HG03039 (cell line): ENCODE measurements at regions not wholly inside any gene's neighbourhood (a gene's known extent, or its start where the extent isn't known, plus 50 kb on each side); places are given as distances from the start of the nearest gene placed in this dataset.
A peak's percentile ranks its signal among the peaks of the same experiment; 100 is the strongest.
"Not testable (repeated sequence)": the region's sequence is repeated elsewhere in the genome, so short reads cannot be mapped to it uniquely, and the experiment has no call there.

Experiments
- ATAC-seq: cut with Tn5 transposase; IDR thresholded peaks from one replicate; pipeline ENCODE4 v1.9.1; 2021; ENCODE audit warnings: mild to moderate bottlenecking, moderate library complexity; ENCODE audit not compliant: unreplicated experiment

- no peak for ATAC-seq
Measured at GRCh38 chr14:46444666-46445065, 206.9 kb downstream of the RPL10L start.

DNA sequence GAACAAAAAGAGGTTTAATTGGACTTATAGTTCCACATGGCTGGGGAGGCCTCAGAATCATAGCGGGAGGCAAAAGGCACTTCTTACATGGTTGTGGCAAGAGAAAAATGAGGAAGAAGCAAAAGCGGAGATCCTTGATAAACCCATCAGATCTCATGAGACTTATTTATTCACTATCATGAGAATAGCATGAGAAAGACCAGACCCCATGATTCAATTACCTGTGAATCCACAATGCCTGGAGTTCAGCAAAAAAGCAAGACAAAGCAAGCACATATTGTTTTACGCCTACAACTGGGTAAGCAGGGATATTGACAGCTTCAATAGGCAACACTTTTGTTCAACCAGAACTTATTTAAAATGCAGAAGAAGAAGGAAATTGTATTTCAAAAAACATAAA is 218.2 kb downstream of the RPL10L start:
- ATAC-seq, result no peak

- ATAC-seq, result no peak
Measured at GRCh38 chr14:46432516-46432915, 219.1 kb downstream of the RPL10L start.

DNA sequence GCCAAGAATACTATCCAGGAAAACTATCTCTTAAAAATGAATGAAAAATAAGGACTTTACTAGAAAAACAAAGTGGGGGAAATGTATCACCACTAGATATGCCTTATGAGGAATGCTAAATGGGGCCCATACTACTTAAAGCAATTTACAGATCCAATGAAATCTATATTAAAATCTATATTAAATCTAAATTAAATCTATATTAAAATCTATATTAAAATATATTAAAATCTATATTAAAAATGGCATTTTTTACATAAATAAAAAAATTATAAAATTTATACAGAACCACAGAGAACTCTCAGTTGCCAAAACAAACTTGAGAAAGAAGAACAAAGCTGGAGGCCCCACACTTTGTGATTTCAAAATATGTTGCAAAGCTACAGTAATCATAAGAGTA is 234.5 kb downstream of the RPL10L start:
- ATAC-seq, result no peak

- ATAC-seq, result no peak
Measured at GRCh38 chr14:46404865-46405811, 246.4 kb downstream of the RPL10L start.

- not testable (repeated sequence) for ATAC-seq
Measured at GRCh38 chr14:46402001-46402690, 249.4 kb downstream of the RPL10L start.

DNA sequence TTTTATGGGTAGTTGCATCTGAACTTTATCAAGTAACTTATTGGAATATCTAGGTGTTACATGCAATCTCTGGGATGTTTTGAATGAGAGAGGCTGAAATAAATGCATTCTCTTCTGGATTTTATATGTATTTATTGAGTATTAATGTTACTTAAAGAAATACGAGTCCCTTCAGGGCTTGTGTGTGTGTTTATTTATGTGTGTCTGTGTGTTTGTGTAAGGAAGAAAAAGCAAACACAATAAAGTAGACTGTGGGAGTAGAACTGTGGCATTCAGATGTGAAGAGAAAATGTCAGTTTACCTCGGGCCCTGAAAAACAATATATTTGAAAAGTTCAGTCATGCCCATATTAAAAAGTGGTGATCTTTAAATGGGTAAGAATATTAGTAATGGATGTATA is 250.5 kb downstream of the RPL10L start:
- no peak for ATAC-seq

GRCh38 chr14:46399049-46399448 is 252.5 kb downstream of the RPL10L start:
- ATAC-seq, result no peak

- ATAC-seq, result no peak
Measured at GRCh38 chr14:46384611-46385010, 267.0 kb downstream of the RPL10L start.

GRCh38 chr14:46381674-46382073 is 269.9 kb downstream of the RPL10L start:
- ATAC-seq, result no peak

GRCh38 chr14:46378248-46378647 is 273.3 kb downstream of the RPL10L start:
- ATAC-seq, result no peak

DNA sequence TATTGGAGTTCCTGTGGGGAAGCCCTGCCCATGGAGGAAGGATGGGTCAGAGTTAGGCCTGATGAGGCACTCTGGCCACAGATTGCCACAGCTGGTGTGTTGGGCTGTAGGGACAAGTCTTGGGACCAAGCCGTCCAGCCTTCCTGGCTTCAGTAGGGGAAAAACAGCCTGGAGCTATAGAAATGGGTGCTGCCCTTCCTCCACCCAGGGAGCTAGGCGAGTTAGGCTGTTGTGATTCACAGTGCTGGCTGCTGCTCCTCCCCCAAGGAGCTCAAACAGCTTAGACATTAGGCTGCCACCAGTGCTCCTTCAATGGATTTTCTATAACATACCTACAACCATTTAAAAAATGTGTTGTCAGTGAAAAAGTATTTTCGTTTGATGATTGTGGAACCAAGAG is 274.3 kb downstream of the RPL10L start:
- no peak for ATAC-seq

DNA sequence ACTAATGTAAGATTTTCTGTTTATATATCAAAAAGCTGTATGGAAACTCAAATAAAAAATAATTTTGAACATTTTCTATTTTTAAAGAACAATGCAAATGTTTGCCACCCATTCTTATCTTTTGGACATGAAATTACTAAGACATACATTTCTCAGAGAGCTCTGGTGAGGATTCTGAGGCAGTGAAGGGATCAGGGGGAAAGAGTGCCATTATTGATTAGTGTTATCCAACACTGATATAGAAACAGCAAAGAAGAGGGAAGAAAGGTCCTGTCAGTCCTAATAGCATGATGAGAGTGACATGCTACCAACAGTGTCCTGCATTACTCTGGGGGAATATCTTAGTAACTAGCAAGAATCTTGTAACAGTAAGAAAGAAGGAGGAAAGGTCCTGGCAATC is 282.2 kb downstream of the RPL10L start:
- ATAC-seq, result no peak

- no peak for ATAC-seq
Measured at GRCh38 chr14:46368275-46368674, 283.3 kb downstream of the RPL10L start.

GRCh38 chr14:46352844-46353243 is 298.7 kb downstream of the RPL10L start:
- no peak for ATAC-seq

DNA sequence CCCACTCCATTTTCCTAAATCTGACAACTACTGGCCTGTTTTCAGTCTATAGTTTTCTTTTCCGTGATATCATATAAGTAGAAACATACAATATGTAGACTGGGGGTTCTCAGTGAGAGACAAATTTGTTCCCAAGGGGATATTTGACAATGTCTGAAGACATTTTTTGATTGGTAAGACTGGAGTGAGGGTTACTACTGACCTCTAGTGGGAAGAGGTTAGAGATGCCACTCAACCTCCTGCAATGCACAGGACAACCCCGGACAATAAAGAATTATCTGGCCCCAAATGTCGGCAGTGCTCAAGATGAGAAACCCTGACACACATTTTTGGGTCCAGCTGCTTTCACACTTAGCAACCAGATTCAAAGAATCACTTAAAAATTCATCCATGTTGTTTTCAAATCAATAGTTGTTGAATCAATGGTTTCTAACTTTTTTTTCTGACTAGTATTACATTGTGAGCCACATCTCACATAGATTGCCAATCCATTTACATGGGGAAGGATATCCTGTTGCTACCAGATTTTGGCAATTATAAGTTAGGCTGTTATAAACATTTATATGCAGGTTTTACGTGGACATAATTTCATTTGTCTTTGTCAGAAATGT is 307.1 kb downstream of the RPL10L start:
- ATAC-seq, result peak; percentile 59

GRCh38 chr14:46325777-46326176 is 325.8 kb downstream of the RPL10L start:
- ATAC-seq, result no peak

DNA sequence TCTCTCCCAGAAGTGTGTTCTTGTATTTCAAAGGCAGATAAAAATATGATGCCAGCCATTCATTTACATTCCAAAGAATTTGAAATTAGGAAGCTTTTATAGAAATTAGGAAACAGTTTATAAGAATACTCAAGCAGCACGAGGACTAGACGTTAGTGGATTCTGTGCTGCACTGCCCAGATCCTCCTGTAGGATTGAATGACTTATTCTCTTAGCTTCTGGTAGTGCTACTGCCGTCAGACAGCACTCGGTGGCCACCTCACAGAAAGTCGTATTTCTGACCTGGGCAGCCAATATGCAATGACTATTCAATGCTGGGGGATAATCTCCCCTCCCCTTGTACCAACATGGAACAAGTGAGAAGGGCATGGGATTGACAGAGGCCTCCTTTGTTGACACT is 326.4 kb downstream of the RPL10L start:
- ATAC-seq, result no peak

- no peak for ATAC-seq
Measured at GRCh38 chr14:46323404-46323762, 328.2 kb downstream of the RPL10L start.

DNA sequence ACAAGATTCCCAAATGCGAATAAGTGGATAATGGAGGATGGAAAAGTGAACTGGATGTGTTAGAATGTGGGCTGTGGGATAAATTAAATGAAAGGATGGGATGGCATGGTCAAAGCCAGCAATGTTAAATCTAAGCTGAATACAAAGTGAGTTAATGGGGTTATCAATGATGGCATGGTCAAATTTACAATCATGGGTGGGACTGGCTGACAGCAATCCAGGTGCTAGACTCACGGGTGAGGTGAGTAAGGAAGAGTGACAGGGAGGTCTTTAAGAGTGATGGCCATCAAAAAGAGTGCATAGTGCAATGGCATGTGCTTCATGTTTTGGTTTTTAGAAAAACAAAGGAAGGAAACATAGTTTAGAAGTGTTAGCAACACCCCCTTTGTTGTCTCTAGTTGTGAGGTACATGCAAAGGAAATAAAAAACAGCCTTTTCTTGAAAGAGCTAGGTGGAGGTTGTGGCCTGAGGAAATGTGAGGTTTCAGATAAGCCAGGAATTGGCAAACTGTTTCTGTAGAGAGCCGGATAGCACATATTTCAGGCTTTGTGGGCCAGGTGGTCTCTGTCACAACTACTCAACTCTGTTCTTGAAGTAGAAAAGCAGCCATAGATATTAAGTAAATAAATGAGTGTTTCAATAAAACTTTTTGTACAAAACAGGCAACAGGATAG is 328.7 kb downstream of the RPL10L start:
- ATAC-seq, result no peak

GRCh38 chr14:46322076-46322475 is 329.5 kb downstream of the RPL10L start:
- ATAC-seq, result no peak
